ENCODE measurements at regions not wholly inside any gene's neighbourhood (a gene's known extent, or its start where the extent isn't known, plus 50 kb on each side); places are given as distances from the start of the nearest gene placed in this dataset.
"Not testable (repeated sequence)": the region's sequence is repeated elsewhere in the genome, so short reads cannot be mapped to it uniquely, and the experiment has no call there.

GRCh38 chr1:145553795-145554194, 54.0 kb upstream of the GPR89A start:
- not testable (repeated sequence) for H3K9me3 ChIP-seq (ENCODE audit: control insufficient read depth in 2 of 2, insufficient read depth in 1 of 2, low read depth in 1 of 2, low read length in 1 of 2); H3K27ac ChIP-seq (ENCODE audit: low read depth in 2 of 2, low read length in 1 of 2); H3K4me3 ChIP-seq (ENCODE audit: low read depth in 1 of 2, low read length in 2 of 2); H3K27me3 ChIP-seq (ENCODE audit: control insufficient read depth in 1 of 2, insufficient read depth in 2 of 2, low read length in 2 of 2); H3K36me3 ChIP-seq (ENCODE audit: control insufficient read depth in 2 of 2, insufficient read depth in 2 of 2, low read length in 1 of 2); H3K4me1 ChIP-seq (ENCODE audit: control insufficient read depth in 2 of 2, insufficient read depth in 2 of 2, low read length in 1 of 2)

- H3K27ac ChIP-seq (ENCODE audit: low read depth in 2 of 2, low read length in 1 of 2) = no peak overlapping the region
- no peaks in the 10 kb centered on the region for H3K36me3 ChIP-seq (ENCODE audit: control insufficient read depth in 2 of 2, insufficient read depth in 2 of 2, low read length in 1 of 2)
- no peak overlapping the region for H3K4me3 ChIP-seq (ENCODE audit: low read depth in 1 of 2, low read length in 2 of 2)
- H3K9me3 ChIP-seq (ENCODE audit: control insufficient read depth in 2 of 2, insufficient read depth in 1 of 2, low read depth in 1 of 2, low read length in 1 of 2) = no peaks in the 10 kb centered on the region
- 79 to 82% methylated on average over 2 of the region's 2 CpGs for WGBS, 2 donors
- H3K4me1 ChIP-seq (ENCODE audit: control insufficient read depth in 2 of 2, insufficient read depth in 2 of 2, low read length in 1 of 2) = no peaks in the 10 kb centered on the region
- H3K27me3 ChIP-seq (ENCODE audit: control insufficient read depth in 1 of 2, insufficient read depth in 2 of 2, low read length in 2 of 2) = no peaks in the 10 kb centered on the region
Observed at GRCh38 chr1:145545055-145545454, 62.7 kb upstream of the GPR89A start.

GRCh38 chr1:145541685-145542084, 66.1 kb upstream of the GPR89A start:
- H3K4me3 ChIP-seq (ENCODE audit: low read depth in 1 of 2, low read length in 2 of 2) = not testable (repeated sequence)
- WGBS, 2 donors = 49 to 71% methylated on average over 3 to 4 of the region's 6 CpGs

GRCh38 chr1:145541246-145541645, 66.5 kb upstream of the GPR89A start:
- 42 to 48% methylated on average over 9 of the region's 9 CpGs for WGBS, 2 donors

More at GRCh38 chr1:145541685-145542084, 66.1 kb upstream of the GPR89A start:
- H3K4me1 ChIP-seq (ENCODE audit: control insufficient read depth in 2 of 2, insufficient read depth in 2 of 2, low read length in 1 of 2); H3K36me3 ChIP-seq (ENCODE audit: control insufficient read depth in 2 of 2, insufficient read depth in 2 of 2, low read length in 1 of 2); H3K9me3 ChIP-seq (ENCODE audit: control insufficient read depth in 2 of 2, insufficient read depth in 1 of 2, low read depth in 1 of 2, low read length in 1 of 2); H3K27me3 ChIP-seq (ENCODE audit: control insufficient read depth in 1 of 2, insufficient read depth in 2 of 2, low read length in 2 of 2); H3K27ac ChIP-seq (ENCODE audit: low read depth in 2 of 2, low read length in 1 of 2): not testable (repeated sequence)

GRCh38 chr1:145538118-145538882, 69.5 kb upstream of the GPR89A start:
- 55 to 61% methylated on average over 3 of the region's 3 CpGs for whole genome bisulfite sequencing, 2 donors
- H3K4me1 ChIP-seq (ENCODE audit: control insufficient read depth in 2 of 2, insufficient read depth in 2 of 2, low read length in 1 of 2); H3K9me3 ChIP-seq (ENCODE audit: control insufficient read depth in 2 of 2, insufficient read depth in 1 of 2, low read depth in 1 of 2, low read length in 1 of 2); H3K27ac ChIP-seq (ENCODE audit: low read depth in 2 of 2, low read length in 1 of 2); H3K4me3 ChIP-seq (ENCODE audit: low read depth in 1 of 2, low read length in 2 of 2); H3K36me3 ChIP-seq (ENCODE audit: control insufficient read depth in 2 of 2, insufficient read depth in 2 of 2, low read length in 1 of 2); H3K27me3 ChIP-seq (ENCODE audit: control insufficient read depth in 1 of 2, insufficient read depth in 2 of 2, low read length in 2 of 2): not testable (repeated sequence)

More at GRCh38 chr1:145541246-145541645, 66.5 kb upstream of the GPR89A start:
- H3K27me3 ChIP-seq (ENCODE audit: control insufficient read depth in 1 of 2, insufficient read depth in 2 of 2, low read length in 2 of 2); H3K27ac ChIP-seq (ENCODE audit: low read depth in 2 of 2, low read length in 1 of 2); H3K4me3 ChIP-seq (ENCODE audit: low read depth in 1 of 2, low read length in 2 of 2); H3K9me3 ChIP-seq (ENCODE audit: control insufficient read depth in 2 of 2, insufficient read depth in 1 of 2, low read depth in 1 of 2, low read length in 1 of 2); H3K36me3 ChIP-seq (ENCODE audit: control insufficient read depth in 2 of 2, insufficient read depth in 2 of 2, low read length in 1 of 2); H3K4me1 ChIP-seq (ENCODE audit: control insufficient read depth in 2 of 2, insufficient read depth in 2 of 2, low read length in 1 of 2): not testable (repeated sequence)

- H3K4me1 ChIP-seq (ENCODE audit: control insufficient read depth in 2 of 2, insufficient read depth in 2 of 2, low read length in 1 of 2); H3K36me3 ChIP-seq (ENCODE audit: control insufficient read depth in 2 of 2, insufficient read depth in 2 of 2, low read length in 1 of 2); H3K27me3 ChIP-seq (ENCODE audit: control insufficient read depth in 1 of 2, insufficient read depth in 2 of 2, low read length in 2 of 2); H3K9me3 ChIP-seq (ENCODE audit: control insufficient read depth in 2 of 2, insufficient read depth in 1 of 2, low read depth in 1 of 2, low read length in 1 of 2); H3K4me3 ChIP-seq (ENCODE audit: low read depth in 1 of 2, low read length in 2 of 2); H3K27ac ChIP-seq (ENCODE audit: low read depth in 2 of 2, low read length in 1 of 2): not testable (repeated sequence)
- WGBS, 2 donors = 77 to 95% methylated on average over 2 of the region's 2 CpGs
Observed at GRCh38 chr1:145537003-145537402, 70.8 kb upstream of the GPR89A start.

GRCh38 chr1:145535461-145535860, 72.3 kb upstream of the GPR89A start:
- not testable (repeated sequence) for H3K9me3 ChIP-seq (ENCODE audit: control insufficient read depth in 2 of 2, insufficient read depth in 1 of 2, low read depth in 1 of 2, low read length in 1 of 2); H3K27ac ChIP-seq (ENCODE audit: low read depth in 2 of 2, low read length in 1 of 2); H3K27me3 ChIP-seq (ENCODE audit: control insufficient read depth in 1 of 2, insufficient read depth in 2 of 2, low read length in 2 of 2); H3K36me3 ChIP-seq (ENCODE audit: control insufficient read depth in 2 of 2, insufficient read depth in 2 of 2, low read length in 1 of 2); H3K4me1 ChIP-seq (ENCODE audit: control insufficient read depth in 2 of 2, insufficient read depth in 2 of 2, low read length in 1 of 2); H3K4me3 ChIP-seq (ENCODE audit: low read depth in 1 of 2, low read length in 2 of 2)
- 3 to 5% methylated on average over 2 of the region's 2 CpGs for WGBS, 2 donors

GRCh38 chr1:145528068-145528564, 79.7 kb upstream of the GPR89A start:
- H3K4me1 ChIP-seq (ENCODE audit: control insufficient read depth in 2 of 2, insufficient read depth in 2 of 2, low read length in 1 of 2); H3K27ac ChIP-seq (ENCODE audit: low read depth in 2 of 2, low read length in 1 of 2); H3K36me3 ChIP-seq (ENCODE audit: control insufficient read depth in 2 of 2, insufficient read depth in 2 of 2, low read length in 1 of 2); H3K27me3 ChIP-seq (ENCODE audit: control insufficient read depth in 1 of 2, insufficient read depth in 2 of 2, low read length in 2 of 2); H3K4me3 ChIP-seq (ENCODE audit: low read depth in 1 of 2, low read length in 2 of 2); H3K9me3 ChIP-seq (ENCODE audit: control insufficient read depth in 2 of 2, insufficient read depth in 1 of 2, low read depth in 1 of 2, low read length in 1 of 2): not testable (repeated sequence)
- 40 to 43% methylated on average over 1 of the region's 1 CpG for whole genome bisulfite sequencing, 2 donors

- WGBS, 2 donors = 79 to 80% methylated on average over 3 of the region's 3 CpGs
- not testable (repeated sequence) for H3K36me3 ChIP-seq (ENCODE audit: control insufficient read depth in 2 of 2, insufficient read depth in 2 of 2, low read length in 1 of 2); H3K27ac ChIP-seq (ENCODE audit: low read depth in 2 of 2, low read length in 1 of 2); H3K4me1 ChIP-seq (ENCODE audit: control insufficient read depth in 2 of 2, insufficient read depth in 2 of 2, low read length in 1 of 2); H3K4me3 ChIP-seq (ENCODE audit: low read depth in 1 of 2, low read length in 2 of 2); H3K27me3 ChIP-seq (ENCODE audit: control insufficient read depth in 1 of 2, insufficient read depth in 2 of 2, low read length in 2 of 2); H3K9me3 ChIP-seq (ENCODE audit: control insufficient read depth in 2 of 2, insufficient read depth in 1 of 2, low read depth in 1 of 2, low read length in 1 of 2)
Observed at GRCh38 chr1:145520159-145520558, 87.6 kb upstream of the GPR89A start.

- not testable (repeated sequence) for H3K27ac ChIP-seq (ENCODE audit: low read depth in 2 of 2, low read length in 1 of 2); H3K9me3 ChIP-seq (ENCODE audit: control insufficient read depth in 2 of 2, insufficient read depth in 1 of 2, low read depth in 1 of 2, low read length in 1 of 2); H3K27me3 ChIP-seq (ENCODE audit: control insufficient read depth in 1 of 2, insufficient read depth in 2 of 2, low read length in 2 of 2); H3K4me1 ChIP-seq (ENCODE audit: control insufficient read depth in 2 of 2, insufficient read depth in 2 of 2, low read length in 1 of 2); H3K4me3 ChIP-seq (ENCODE audit: low read depth in 1 of 2, low read length in 2 of 2); H3K36me3 ChIP-seq (ENCODE audit: control insufficient read depth in 2 of 2, insufficient read depth in 2 of 2, low read length in 1 of 2)
- WGBS, 2 donors = 72 to 73% methylated on average over 3 of the region's 3 CpGs
Observed at GRCh38 chr1:145519302-145519701, 88.5 kb upstream of the GPR89A start.
